HG03354 (cell line): ENCODE measurements at regions not wholly inside any gene's neighbourhood (a gene's known extent, or its start where the extent isn't known, plus 50 kb on each side); places are given as distances from the start of the nearest gene placed in this dataset.

Experiments
- ATAC-seq: cut with Tn5 transposase; IDR thresholded peaks from one replicate; pipeline ENCODE4 v1.9.1; 2021; ENCODE audit warnings: mild to moderate bottlenecking; ENCODE audit not compliant: unreplicated experiment, poor library complexity, severe bottlenecking

- ATAC-seq = no peak
Observed at GRCh38 chr13:50334115-50334778, 319.0 kb downstream of the KCNRG start.

- ATAC-seq = no peak
Observed at GRCh38 chr13:50334944-50335343, 319.7 kb downstream of the KCNRG start.

- no peak for ATAC-seq
Observed at GRCh38 chr13:50339271-50339670, 324.0 kb downstream of the KCNRG start.

GRCh38 chr13:50340146-50340545 is 324.9 kb downstream of the KCNRG start:
- ATAC-seq = no peak

GRCh38 chr13:50340551-50341287 is 325.5 kb downstream of the KCNRG start:
- ATAC-seq = no peak

GRCh38 chr13:50341526-50341925 is 326.3 kb downstream of the KCNRG start:
- no peak for ATAC-seq

- ATAC-seq = no peak
Observed at GRCh38 chr13:50344717-50345116, 329.5 kb downstream of the KCNRG start.

- no peak for ATAC-seq
Observed at GRCh38 chr13:50345804-50346203, 330.6 kb downstream of the KCNRG start.

GRCh38 chr13:50348371-50348770 is 333.1 kb downstream of the KCNRG start:
- ATAC-seq = no peak

GRCh38 chr13:50352720-50353480 is 337.7 kb downstream of the KCNRG start:
- no peak for ATAC-seq

- ATAC-seq = no peak
Observed at GRCh38 chr13:50353651-50354415, 338.6 kb downstream of the KCNRG start.

GRCh38 chr13:50355797-50356196 is 340.6 kb downstream of the KCNRG start:
- ATAC-seq = peak; percentile 73

- ATAC-seq = no peak
Observed at GRCh38 chr13:50357136-50357535, 341.9 kb downstream of the KCNRG start.

GRCh38 chr13:50357586-50358118 is 342.4 kb downstream of the KCNRG start:
- ATAC-seq = no peak

GRCh38 chr13:50358231-50359040 is 343.2 kb downstream of the KCNRG start:
- no peak for ATAC-seq

GRCh38 chr13:50359041-50359367 is 343.8 kb downstream of the KCNRG start:
- no peak for ATAC-seq

GRCh38 chr13:50359779-50360178 is 344.5 kb downstream of the KCNRG start:
- no peak for ATAC-seq

GRCh38 chr13:50360637-50361036 is 345.4 kb downstream of the KCNRG start:
- ATAC-seq = no peak

- no peak for ATAC-seq
Observed at GRCh38 chr13:50361282-50361681, 346.0 kb downstream of the KCNRG start.
